Suppressor macrophage treated with lipopolysaccharide for 1 hour (primary cell): ENCODE measurements at regions not wholly inside any gene's neighbourhood (a gene's known extent, or its start where the extent isn't known, plus 50 kb on each side); places are given as distances from the start of the nearest gene placed in this dataset.
"Not testable (repeated sequence)": the region's sequence is repeated elsewhere in the genome, so short reads cannot be mapped to it uniquely, and the experiment has no call there.

ENCODE experiments used
- DNase-seq, 3 donors: peaks; one replicate each; pipeline ENCODE4 v3.0.0-alpha.2; 2020 to 2022

DNA sequence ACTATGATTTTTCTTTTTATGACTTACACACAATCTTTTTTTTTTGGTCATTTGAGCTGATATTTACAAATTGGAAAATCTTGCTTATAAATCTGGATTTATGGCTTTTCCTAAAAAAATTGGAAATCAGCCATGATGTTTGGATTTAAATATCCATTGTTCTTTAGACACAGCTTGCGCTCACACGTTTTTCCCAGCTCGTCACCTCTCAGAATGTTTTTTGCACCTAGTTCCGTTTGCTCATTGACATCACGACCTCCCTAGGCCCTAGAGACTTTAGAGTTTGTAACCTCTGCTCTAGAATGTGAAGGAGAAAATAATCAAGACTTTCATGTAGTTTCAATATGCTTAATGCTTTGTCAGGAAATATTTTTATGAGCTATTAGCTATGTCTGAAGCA, 930.5 kb downstream of the TLE4 start:
- DNase-seq, result no peak

- DNase-seq, result peak; percentile 0 to 43 (median 7)
These were observed 929.9 kb downstream of the TLE4 start for GRCh38 chr9:80501635-80502034.

DNA sequence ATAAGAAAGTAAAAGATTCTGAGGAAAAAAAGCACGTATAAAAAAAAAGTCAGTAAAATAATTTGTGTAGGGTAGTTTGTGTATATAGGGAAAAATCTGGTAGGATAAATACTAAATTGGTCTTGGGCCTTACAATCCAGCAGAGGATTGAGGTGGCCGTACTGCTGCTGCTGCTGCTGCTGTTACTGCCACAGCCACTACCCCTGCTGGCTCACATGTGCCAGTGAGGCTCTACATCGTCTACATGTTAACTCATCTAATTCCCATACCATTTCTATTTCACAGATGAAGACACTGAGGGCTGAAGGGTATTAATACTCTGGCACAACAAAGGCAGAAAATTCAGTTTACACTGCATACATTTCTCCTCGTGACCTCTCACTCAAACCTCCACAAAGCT, 928.5 kb downstream of the TLE4 start:
- no peak for DNase-seq

DNA sequence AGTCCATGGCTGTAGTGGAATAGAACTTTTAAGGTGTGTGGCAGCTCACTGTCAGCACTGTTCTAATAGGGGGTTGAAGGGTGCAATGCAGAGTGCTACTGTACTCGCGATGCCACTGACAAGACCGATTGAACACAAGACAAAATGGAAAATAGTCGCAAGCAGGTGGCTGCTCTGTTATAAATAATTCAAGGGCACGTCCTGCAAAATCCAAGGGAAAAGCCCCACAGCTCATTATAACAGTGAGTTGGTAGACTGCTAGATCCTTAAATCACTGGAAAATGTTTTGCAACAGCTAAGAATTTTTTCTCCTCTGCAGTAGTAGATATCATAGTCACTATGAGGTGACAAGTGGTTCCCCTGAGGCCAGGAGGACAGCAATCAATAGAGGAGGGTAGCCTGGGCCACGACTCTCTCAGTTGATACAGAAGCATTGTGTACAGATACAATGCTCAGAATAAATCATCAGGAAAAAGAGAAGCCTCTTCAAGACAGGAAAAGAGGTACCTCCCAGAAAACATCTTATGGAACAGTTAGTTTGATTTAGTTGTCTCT, 926.3 kb downstream of the TLE4 start:
- DNase-seq, result no peak

DNA sequence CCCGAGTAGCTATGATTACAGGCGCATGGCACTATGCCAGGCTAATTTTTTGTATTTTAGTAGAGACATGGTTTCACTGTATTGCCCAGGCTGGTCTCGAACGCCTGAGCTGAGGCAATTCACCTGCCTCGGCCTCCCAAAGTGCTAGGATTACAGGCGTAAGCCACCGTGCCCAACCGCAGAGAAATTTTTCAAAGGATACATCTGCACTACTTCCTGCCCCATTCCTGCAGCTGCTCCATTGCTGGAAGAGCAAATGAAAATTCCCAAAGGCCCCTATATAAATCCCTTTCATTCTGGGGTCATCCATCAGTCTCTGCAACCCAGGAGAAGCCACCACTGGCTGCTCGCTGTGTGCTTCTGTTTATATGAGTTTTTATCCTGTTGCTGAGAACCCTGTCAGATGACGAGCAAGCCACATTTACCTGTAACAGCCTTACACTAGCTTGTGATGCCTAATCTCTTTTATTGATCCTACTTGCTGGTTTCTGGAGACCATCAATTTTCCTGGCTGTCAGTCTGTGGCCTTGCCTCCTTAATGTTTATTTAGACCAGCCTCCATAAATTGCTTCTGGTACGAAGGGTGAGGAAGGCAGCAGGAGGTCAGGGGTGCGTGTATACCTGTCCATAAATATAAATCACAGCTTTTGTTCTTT, 925.3 kb downstream of the TLE4 start:
- DNase-seq, result no peak

DNA sequence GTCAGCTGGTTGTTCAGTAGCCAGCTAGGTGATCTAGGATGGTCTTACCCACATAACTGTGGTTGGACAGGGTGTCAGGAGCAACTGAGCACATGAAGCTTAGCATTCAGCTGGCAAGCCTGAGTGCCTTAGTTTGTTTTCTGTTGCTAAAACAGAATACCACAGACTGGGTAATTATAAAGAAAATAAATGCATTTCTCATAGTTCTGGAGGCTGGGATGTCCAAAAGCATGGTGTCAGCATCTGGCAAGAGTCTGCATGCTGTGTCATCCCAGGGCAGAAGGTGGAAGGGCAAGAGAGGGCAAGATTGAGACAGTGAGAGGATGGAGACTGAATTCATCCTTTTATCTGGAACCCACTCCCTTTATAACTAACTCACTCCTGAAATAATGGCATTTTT, 921.5 kb downstream of the TLE4 start:
- DNase-seq, result no peak

DNA sequence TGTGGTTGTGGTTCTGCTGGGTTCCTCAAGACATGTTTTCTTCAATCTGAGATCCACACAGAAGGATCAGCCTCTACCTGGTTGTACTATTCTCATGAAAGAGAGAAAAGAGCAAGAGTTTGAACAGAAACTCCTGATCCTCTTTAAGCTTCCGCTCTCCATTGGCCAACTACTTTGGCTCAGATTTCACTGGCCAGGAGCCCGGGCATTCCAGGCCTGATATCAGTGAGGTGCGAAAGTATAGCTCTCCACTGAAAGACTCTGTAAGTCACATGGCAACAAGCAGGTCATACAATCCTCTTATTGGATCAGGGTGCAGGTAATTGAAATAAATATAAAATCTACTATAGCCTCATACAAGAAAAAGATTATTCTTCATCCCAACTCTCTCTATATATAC, 920.5 kb downstream of the TLE4 start:
- DNase-seq, result no peak

- DNase-seq, result no peak
These were observed 919.4 kb downstream of the TLE4 start for GRCh38 chr9:80491086-80491696.

GRCh38 chr9:80489329-80489728, 917.6 kb downstream of the TLE4 start:
- DNase-seq, result no peak

GRCh38 chr9:80485420-80486250, 913.9 kb downstream of the TLE4 start:
- no peak for DNase-seq

- not testable (repeated sequence) for DNase-seq
These were observed 910.5 kb downstream of the TLE4 start for GRCh38 chr9:80482251-80482650.

DNA sequence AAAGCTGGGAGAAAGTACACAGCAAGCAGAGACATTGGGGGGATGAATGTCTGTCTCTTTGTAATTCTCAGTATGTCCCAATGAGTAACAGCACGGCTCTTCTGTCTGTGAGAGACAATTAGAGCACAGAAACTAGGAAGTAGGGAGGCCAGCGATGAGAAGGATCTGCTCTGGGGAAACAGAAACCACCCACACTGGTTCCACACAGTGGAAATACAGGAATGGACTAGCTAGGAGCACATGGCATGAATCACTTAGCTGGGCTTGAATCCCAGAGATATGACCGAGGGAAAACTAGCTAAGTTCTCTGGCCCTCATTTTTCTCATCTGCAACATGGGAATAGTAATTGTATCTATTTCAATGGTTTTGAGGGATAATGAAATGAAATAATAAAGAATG, 895.9 kb downstream of the TLE4 start:
- DNase-seq, result no peak

DNA sequence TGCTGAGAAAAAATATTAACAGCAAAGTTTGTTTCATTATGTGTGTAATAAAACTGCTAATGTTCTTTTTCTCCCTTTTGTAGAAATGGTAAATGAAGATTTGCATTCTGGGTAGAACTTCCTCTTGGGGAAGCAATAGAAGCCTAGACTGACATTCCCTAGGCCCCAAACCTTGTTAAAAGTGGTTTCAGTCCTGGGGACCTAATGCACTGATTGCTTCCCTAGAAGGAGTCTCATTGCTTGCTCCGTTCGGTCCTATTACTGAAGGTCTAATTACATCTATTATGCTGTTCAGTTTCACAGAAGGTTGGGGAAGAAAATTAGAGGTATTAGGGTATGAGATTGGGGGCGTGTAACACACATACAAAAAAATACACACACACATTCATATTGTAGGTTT, 893.8 kb downstream of the TLE4 start:
- no peak for DNase-seq

GRCh38 chr9:80449513-80449912, 877.7 kb downstream of the TLE4 start:
- DNase-seq, result no peak

DNA sequence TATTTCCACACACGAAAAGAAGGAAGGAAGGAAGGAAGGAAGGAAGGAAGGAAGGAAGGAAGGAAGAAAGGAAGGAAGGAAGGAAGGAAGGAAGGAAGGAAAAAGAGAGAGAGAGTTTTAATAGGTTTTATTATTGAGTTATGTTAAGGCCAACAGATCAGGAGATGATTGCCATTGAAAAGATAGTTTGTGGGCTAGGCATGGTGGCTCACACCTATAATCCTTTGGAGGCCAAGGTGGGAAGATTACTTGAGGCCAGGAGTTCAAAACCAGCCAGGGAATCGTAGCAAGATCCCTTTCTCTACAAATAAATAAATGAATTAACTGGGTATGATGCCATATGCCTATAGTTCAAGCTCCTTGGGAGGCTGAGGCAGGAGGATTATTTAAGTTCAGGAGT, 877.2 kb downstream of the TLE4 start:
- no peak for DNase-seq

GRCh38 chr9:80447876-80448275, 876.1 kb downstream of the TLE4 start:
- DNase-seq, result no peak

DNA sequence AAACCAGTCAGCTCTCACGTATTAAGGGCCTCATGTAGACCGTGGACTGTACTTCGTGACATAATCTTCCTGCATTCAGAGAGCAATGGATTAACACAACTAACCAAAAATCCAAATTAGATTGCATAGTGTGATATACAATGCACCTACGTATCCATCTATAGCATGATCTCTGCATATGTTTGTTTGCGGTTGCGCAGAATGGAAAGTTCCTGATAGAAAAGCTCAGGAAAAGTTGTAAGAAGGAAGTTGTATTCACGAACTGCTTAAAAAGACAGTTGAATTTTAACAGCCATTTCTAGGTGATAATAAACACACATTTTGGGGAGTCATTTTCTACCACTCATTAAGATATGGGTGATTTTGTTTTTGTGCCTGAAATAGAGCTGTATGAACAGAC, 869.0 kb downstream of the TLE4 start:
- no peak for DNase-seq

DNA sequence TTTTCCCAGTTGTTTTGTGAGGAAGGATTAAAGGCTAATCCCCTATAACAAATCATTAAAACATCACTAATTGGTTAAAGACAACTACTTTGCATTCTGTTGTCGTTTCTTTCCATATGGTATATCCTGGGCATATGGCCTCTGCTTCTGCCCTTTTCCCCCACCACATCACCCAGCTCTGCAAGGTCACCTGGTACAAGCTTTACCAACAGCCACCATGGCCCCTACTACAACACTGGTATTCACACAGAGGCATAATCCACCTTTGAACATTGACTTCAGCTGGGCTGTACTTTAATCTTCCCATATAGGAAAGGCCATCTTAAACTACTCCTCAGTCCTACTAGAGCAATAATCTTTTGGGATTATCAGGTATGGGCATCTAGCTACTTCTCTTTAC, 866.1 kb downstream of the TLE4 start:
- DNase-seq, result no peak

GRCh38 chr9:80437091-80437640, 865.4 kb downstream of the TLE4 start:
- DNase-seq, result no peak

DNA sequence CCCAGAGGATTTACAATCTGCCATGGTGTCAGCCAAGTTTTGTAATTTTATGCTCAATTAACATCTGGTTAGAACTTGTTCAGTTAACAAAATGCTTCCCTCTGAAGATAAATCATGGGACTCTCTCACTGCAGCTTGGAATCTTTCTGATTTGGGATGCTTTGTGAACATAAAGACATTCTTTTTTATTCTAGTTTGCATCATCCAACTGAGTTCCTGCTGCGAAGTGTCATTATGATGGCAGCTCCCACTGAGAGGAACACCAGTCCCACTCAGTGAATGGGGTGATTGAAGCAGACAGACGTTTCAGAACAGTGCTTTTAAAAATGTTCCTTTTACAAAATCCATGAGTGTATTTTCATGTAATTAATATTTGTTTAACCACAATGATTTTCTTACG, 863.8 kb downstream of the TLE4 start:
- DNase-seq, result no peak

DNA sequence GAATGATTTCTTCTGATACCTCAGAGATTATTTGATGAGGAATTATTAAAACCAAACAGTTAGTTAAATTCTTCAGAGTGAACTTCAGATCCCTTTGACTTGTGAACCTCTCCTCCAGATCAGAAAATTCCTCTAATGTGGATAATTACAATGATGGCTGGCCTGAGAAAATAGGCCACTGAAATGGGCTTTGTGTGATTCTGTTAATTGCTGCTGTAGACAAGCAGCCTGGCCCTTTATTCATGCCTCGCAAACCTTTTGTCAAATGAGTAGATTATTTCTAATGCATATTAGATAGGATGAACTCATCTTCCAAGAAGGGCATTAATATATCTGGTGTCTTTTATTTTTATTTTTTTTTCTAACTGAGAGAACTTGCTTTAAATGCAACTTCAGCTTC, 855.2 kb downstream of the TLE4 start:
- no peak for DNase-seq

GRCh38 chr9:80417211-80417773, 845.5 kb downstream of the TLE4 start:
- DNase-seq, result no peak

DNA sequence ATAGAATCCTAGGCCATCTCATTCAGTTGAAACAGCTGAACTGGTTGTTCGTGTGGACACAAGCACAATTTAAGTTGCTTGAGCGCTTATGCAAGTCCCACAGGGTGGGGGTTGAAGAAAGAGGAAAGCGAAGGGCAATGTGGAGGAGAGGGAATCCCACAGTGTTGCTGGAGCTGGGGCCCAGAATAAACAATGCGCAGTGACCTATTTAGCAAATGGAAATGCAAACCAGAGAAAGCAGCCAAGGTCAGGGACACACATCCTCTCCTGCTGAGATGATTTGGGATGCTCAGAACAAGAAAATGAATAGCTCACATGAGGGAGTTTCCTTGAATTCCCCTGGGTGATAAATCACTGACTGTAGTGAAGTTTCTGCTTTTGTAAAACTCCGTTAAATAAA, 838.3 kb downstream of the TLE4 start:
- DNase-seq, result no peak
